ENCODE measurements at regions not wholly inside any gene's neighbourhood (a gene's known extent, or its start where the extent isn't known, plus 50 kb on each side); places are given as distances from the start of the nearest gene placed in this dataset.
"Not testable (repeated sequence)": the region's sequence is repeated elsewhere in the genome, so short reads cannot be mapped to it uniquely, and the experiment has no call there.

DNA sequence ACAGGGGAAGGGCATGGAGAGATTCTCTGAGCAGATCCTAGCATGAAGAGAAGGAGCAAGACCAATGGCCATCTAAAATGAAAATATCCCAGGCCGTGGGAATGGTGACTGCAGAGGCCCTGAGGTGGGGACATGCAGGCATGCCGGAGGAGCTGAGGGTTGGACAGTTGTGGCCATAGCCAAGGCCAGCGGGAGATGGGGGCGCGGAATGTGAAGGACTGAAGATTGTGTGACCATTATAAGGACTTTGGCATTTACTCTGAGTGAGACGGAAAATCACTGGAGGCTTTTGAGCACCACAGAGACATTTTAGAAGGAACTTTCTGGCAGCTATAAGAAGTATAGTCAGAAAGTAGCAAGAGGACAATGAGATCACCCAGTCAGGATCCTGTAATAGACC lies 341.1 kb downstream of the SFMBT2 start:
- TF ChIP-seq EZH2 (IDR thresholded peaks at IDR 0.05; ENCODE audit: insufficient read depth, poor library complexity, severe bottlenecking) (no peak), EZH2phosphoT487 (IDR thresholded peaks at IDR 0.05; ENCODE audit: insufficient read depth, low read depth) (no peak)
- in situ Hi-C loops (cut with MboI): no loop called here

GRCh38 chr10:7056216-7056615 lies 354.6 kb downstream of the SFMBT2 start:
- no peaks in the 10 kb centered on the region for H3K9me3 ChIP-seq (ENCODE audit: low read depth)
- H2AFZ ChIP-seq: no peak overlapping the region
- H3K27me3 ChIP-seq (replicated peaks; ENCODE audit: insufficient read depth): no peaks in the 10 kb centered on the region; the same call in 1 of the 2 replicates
- WGBS, 2 experiments (ENCODE audit: low coverage in 1 of 2, low lambda C conversion rate in 2 of 2, missing lambda C conversion rate in 2 of 2): 40 to 46% methylated on average over 4 of the region's 4 CpGs
- no peaks in the 10 kb centered on the region for H3F3A ChIP-seq (ENCODE audit: insufficient read depth)
- H3K4me3 ChIP-seq: no peak overlapping the region
- H4K20me1 ChIP-seq (ENCODE audit: insufficient read depth): no peaks in the 10 kb centered on the region
- H3K9me2 ChIP-seq (ENCODE audit: insufficient read depth): no peaks in the 10 kb centered on the region
- no peak overlapping the region for H3K27ac ChIP-seq
- DNase-seq: no peak
- TF ChIP-seq EZH2phosphoT487 (IDR thresholded peaks at IDR 0.05; ENCODE audit: insufficient read depth, low read depth) (no peak), EZH2 (IDR thresholded peaks at IDR 0.05; ENCODE audit: insufficient read depth, poor library complexity, severe bottlenecking) (no peak)
- no peak overlapping the region for H3K9ac ChIP-seq
- H3K79me2 ChIP-seq (ENCODE audit: insufficient read depth): no peaks in the 10 kb centered on the region
- no peak overlapping the region for H3K4me2 ChIP-seq (ENCODE audit: unreplicated experiment)
- H3K36me3 ChIP-seq (ENCODE audit: low read depth): no peaks in the 10 kb centered on the region
- in situ Hi-C loops (cut with MboI): no loop called here
- H3K4me1 ChIP-seq (ENCODE audit: insufficient read depth): no peaks in the 10 kb centered on the region

More for the DNA sequence above, 341.1 kb downstream of the SFMBT2 start:
- Histone ChIP-seq H2AFZ (no peak overlapping the region), H3K79me2 (ENCODE audit: insufficient read depth) (no peaks in the 10 kb centered on the region), H3K9me2 (ENCODE audit: insufficient read depth) (no peaks in the 10 kb centered on the region), H3K9me3 (ENCODE audit: low read depth) (no peaks in the 10 kb centered on the region), H3K36me3 (ENCODE audit: low read depth) (no peaks in the 10 kb centered on the region), H3F3A (ENCODE audit: insufficient read depth) (no peaks in the 10 kb centered on the region), H3K4me1 (ENCODE audit: insufficient read depth) (no peaks in the 10 kb centered on the region), H4K20me1 (ENCODE audit: insufficient read depth) (no peaks in the 10 kb centered on the region), H3K27me3 (replicated peaks; ENCODE audit: insufficient read depth) (no peaks in the 10 kb centered on the region), H3K9ac (no peak overlapping the region), H3K27ac (no peak overlapping the region), H3K4me2 (ENCODE audit: unreplicated experiment) (no peak overlapping the region), H3K4me3 (no peak overlapping the region)
- WGBS, 2 experiments (ENCODE audit: low coverage in 1 of 2, low lambda C conversion rate in 2 of 2, missing lambda C conversion rate in 2 of 2): 45 to 58% methylated on average over 6 of the region's 6 CpGs
- DNase-seq: no peak

- H3K79me2 ChIP-seq (ENCODE audit: insufficient read depth): no peaks in the 10 kb centered on the region
- 27 to 28% methylated on average over 6 of the region's 6 CpGs for WGBS, 2 experiments (ENCODE audit: low coverage in 1 of 2, low lambda C conversion rate in 2 of 2, missing lambda C conversion rate in 2 of 2)
- no peak overlapping the region for H3K4me2 ChIP-seq (ENCODE audit: unreplicated experiment)
- no peaks in the 10 kb centered on the region for H3K9me3 ChIP-seq (ENCODE audit: low read depth)
- H3F3A ChIP-seq (ENCODE audit: insufficient read depth): no peaks in the 10 kb centered on the region
- no peak overlapping the region for H3K27ac ChIP-seq
- H3K4me3 ChIP-seq: no peak overlapping the region
- in situ Hi-C loops (cut with MboI): no loop called here
- no peak overlapping the region for H2AFZ ChIP-seq
- H3K9ac ChIP-seq: no peak overlapping the region
- H3K27me3 ChIP-seq (replicated peaks; ENCODE audit: insufficient read depth): no peaks in the 10 kb centered on the region; the same call in 1 of the 2 replicates
- TF ChIP-seq EZH2phosphoT487 (IDR thresholded peaks at IDR 0.05; ENCODE audit: insufficient read depth, low read depth) (no peak), EZH2 (IDR thresholded peaks at IDR 0.05; ENCODE audit: insufficient read depth, poor library complexity, severe bottlenecking) (no peak)
- no peaks in the 10 kb centered on the region for H3K36me3 ChIP-seq (ENCODE audit: low read depth)
- peak; percentile 36 for DNase-seq
- H3K9me2 ChIP-seq (ENCODE audit: insufficient read depth): no peaks in the 10 kb centered on the region
- no peaks in the 10 kb centered on the region for H4K20me1 ChIP-seq (ENCODE audit: insufficient read depth)
- no peaks in the 10 kb centered on the region for H3K4me1 ChIP-seq (ENCODE audit: insufficient read depth)
These were observed 355.9 kb downstream of the SFMBT2 start for GRCh38 chr10:7054915-7055314.

GRCh38 chr10:7053195-7053594 lies 357.6 kb downstream of the SFMBT2 start:
- Histone ChIP-seq H3K9ac (no peak overlapping the region), H2AFZ (no peak overlapping the region), H3K4me1 (ENCODE audit: insufficient read depth) (no peaks in the 10 kb centered on the region), H3K27me3 (replicated peaks; ENCODE audit: insufficient read depth) (no peaks in the 10 kb centered on the region; the same call in 1 of the 2 replicates), H3K4me2 (ENCODE audit: unreplicated experiment) (no peak overlapping the region), H4K20me1 (ENCODE audit: insufficient read depth) (no peaks in the 10 kb centered on the region), H3K9me3 (ENCODE audit: low read depth) (no peaks in the 10 kb centered on the region), H3F3A (ENCODE audit: insufficient read depth) (no peaks in the 10 kb centered on the region), H3K36me3 (ENCODE audit: low read depth) (no peaks in the 10 kb centered on the region), H3K9me2 (ENCODE audit: insufficient read depth) (no peaks in the 10 kb centered on the region), H3K27ac (no peak overlapping the region), H3K79me2 (ENCODE audit: insufficient read depth) (no peaks in the 10 kb centered on the region), H3K4me3 (no peak overlapping the region)
- DNase-seq: no peak
- TF ChIP-seq EZH2 (IDR thresholded peaks at IDR 0.05; ENCODE audit: insufficient read depth, poor library complexity, severe bottlenecking): no peak
- TF ChIP-seq EZH2phosphoT487 (IDR thresholded peaks at IDR 0.05; ENCODE audit: insufficient read depth, low read depth): no peak
- 40 to 43% methylated on average over 3 of the region's 3 CpGs for WGBS, 2 experiments (ENCODE audit: low coverage in 1 of 2, low lambda C conversion rate in 2 of 2, missing lambda C conversion rate in 2 of 2)
- in situ Hi-C loops (cut with MboI): no loop called here

- H3K27me3 ChIP-seq (replicated peaks; ENCODE audit: insufficient read depth); H3K36me3 ChIP-seq (ENCODE audit: low read depth); H3K27ac ChIP-seq; H3K9me2 ChIP-seq (ENCODE audit: insufficient read depth); H3K4me3 ChIP-seq; H3F3A ChIP-seq (ENCODE audit: insufficient read depth); H3K9me3 ChIP-seq (ENCODE audit: low read depth); H3K79me2 ChIP-seq (ENCODE audit: insufficient read depth); DNase-seq; H3K4me2 ChIP-seq (ENCODE audit: unreplicated experiment); H3K4me1 ChIP-seq (ENCODE audit: insufficient read depth); in situ Hi-C loops (cut with MboI); H4K20me1 ChIP-seq (ENCODE audit: insufficient read depth); H2AFZ ChIP-seq; H3K9ac ChIP-seq: not testable (repeated sequence)
- 17 to 26% methylated on average over 3 of the region's 3 CpGs for WGBS, 2 experiments (ENCODE audit: low coverage in 1 of 2, low lambda C conversion rate in 2 of 2, missing lambda C conversion rate in 2 of 2)
These were observed 360.8 kb downstream of the SFMBT2 start for GRCh38 chr10:7050024-7050423.
